ENCODE measurements at regions not wholly inside any gene's neighbourhood (a gene's known extent, or its start where the extent isn't known, plus 50 kb on each side); places are given as distances from the start of the nearest gene placed in this dataset.

GRCh38 chr2:155169317-155169716 lies 470.8 kb downstream of the KCNJ3 start:
- Histone ChIP-seq H3K36me3 (no peaks in the 10 kb centered on the region), H3K4me3 (no peak overlapping the region), H3K9me3 (no peaks in the 10 kb centered on the region), H3K27ac (no peak overlapping the region), H3K4me1 (no peaks in the 10 kb centered on the region), H3K27me3 (no peaks in the 10 kb centered on the region)
- in situ Hi-C loops (cut with MboI; ENCODE audit: low pct_ligation_motif_present in 1 of 4, low pct_unique_long_range_greater_than_20kb in 1 of 4, low sequenced_read_pairs in 3 of 4) (no loop called here), intact Hi-C loops (cut with DNase I; ENCODE audit: low total_unique reads) (no loop called here)
- no peak for TF ChIP-seq POLR2A (IDR thresholded peaks at IDR 0.05)
- no peak for DNase-seq
- 81 to 87% methylated on average over 4 to 5 of the region's 5 CpGs for WGBS, 2 donors (ENCODE audit: low coverage in 1 of 2)

GRCh38 chr2:155162494-155162893 lies 464.0 kb downstream of the KCNJ3 start:
- no peak overlapping the region for H3K27ac ChIP-seq
- H3K4me1 ChIP-seq = no peaks in the 10 kb centered on the region
- no peak for DNase-seq
- intact Hi-C loops (cut with DNase I; ENCODE audit: low total_unique reads) = no loop called here
- H3K27me3 ChIP-seq = no peaks in the 10 kb centered on the region
- H3K36me3 ChIP-seq = no peaks in the 10 kb centered on the region
- no peak overlapping the region for H3K4me3 ChIP-seq
- no peaks in the 10 kb centered on the region for H3K9me3 ChIP-seq
- in situ Hi-C loops (cut with MboI; ENCODE audit: low pct_ligation_motif_present in 1 of 4, low pct_unique_long_range_greater_than_20kb in 1 of 4, low sequenced_read_pairs in 3 of 4) = no loop called here
- 92 to 100% methylated on average over 1 of the region's 1 CpG for WGBS, 2 donors (ENCODE audit: low coverage in 1 of 2)
- TF ChIP-seq POLR2AphosphoS5 (IDR thresholded peaks at IDR 0.05) (no peak), POLR2A (IDR thresholded peaks at IDR 0.05) (no peak), EP300 (IDR thresholded peaks at IDR 0.05; ENCODE audit: low read depth) (no peak), CTCF (IDR thresholded peaks at IDR 0.05) (no peak)

- no peak for TF ChIP-seq EP300 (IDR thresholded peaks at IDR 0.05; ENCODE audit: low read depth)
- TF ChIP-seq POLR2AphosphoS5 (IDR thresholded peaks at IDR 0.05) = no peak
- TF ChIP-seq CTCF (IDR thresholded peaks at IDR 0.05) = no peak
- TF ChIP-seq POLR2A (IDR thresholded peaks at IDR 0.05) = no peak
- no peaks in the 10 kb centered on the region for H3K27me3 ChIP-seq
- no peaks in the 10 kb centered on the region for H3K4me1 ChIP-seq
- H3K36me3 ChIP-seq = no peaks in the 10 kb centered on the region
- intact Hi-C loops (cut with DNase I; ENCODE audit: low total_unique reads) = no loop called here
- H3K4me3 ChIP-seq = no peak overlapping the region
- DNase-seq = no peak
- H3K9me3 ChIP-seq = no peaks in the 10 kb centered on the region
- in situ Hi-C loops (cut with MboI; ENCODE audit: low pct_ligation_motif_present in 1 of 4, low pct_unique_long_range_greater_than_20kb in 1 of 4, low sequenced_read_pairs in 3 of 4) = no loop called here
- no peak overlapping the region for H3K27ac ChIP-seq
Observed at GRCh38 chr2:155161314-155161713, 462.8 kb downstream of the KCNJ3 start.

- no peak overlapping the region for H3K4me3 ChIP-seq
- H3K9me3 ChIP-seq = no peaks in the 10 kb centered on the region
- intact Hi-C loops (cut with DNase I; ENCODE audit: low total_unique reads) (no loop called here), in situ Hi-C loops (cut with MboI; ENCODE audit: low pct_ligation_motif_present in 1 of 4, low pct_unique_long_range_greater_than_20kb in 1 of 4, low sequenced_read_pairs in 3 of 4) (no loop called here)
- H3K27me3 ChIP-seq = no peaks in the 10 kb centered on the region
- no peak overlapping the region for H3K27ac ChIP-seq
- no peaks in the 10 kb centered on the region for H3K36me3 ChIP-seq
- WGBS, 2 donors (ENCODE audit: low coverage in 1 of 2) = 47 to 66% methylated on average over 2 of the region's 2 CpGs
- H3K4me1 ChIP-seq = no peaks in the 10 kb centered on the region
- no peak for DNase-seq
- TF ChIP-seq CTCF (IDR thresholded peaks at IDR 0.05) (no peak), POLR2A (IDR thresholded peaks at IDR 0.05) (no peak), POLR2AphosphoS5 (IDR thresholded peaks at IDR 0.05) (no peak), EP300 (IDR thresholded peaks at IDR 0.05; ENCODE audit: low read depth) (no peak)
Observed at GRCh38 chr2:155157711-155158110, 459.2 kb downstream of the KCNJ3 start.

GRCh38 chr2:155157065-155157464 lies 458.6 kb downstream of the KCNJ3 start:
- DNase-seq = no peak
- in situ Hi-C loops (cut with MboI; ENCODE audit: low pct_ligation_motif_present in 1 of 4, low pct_unique_long_range_greater_than_20kb in 1 of 4, low sequenced_read_pairs in 3 of 4) (no loop called here), intact Hi-C loops (cut with DNase I; ENCODE audit: low total_unique reads) (no loop called here)
- no peaks in the 10 kb centered on the region for H3K4me1 ChIP-seq
- H3K9me3 ChIP-seq = no peaks in the 10 kb centered on the region
- no peak overlapping the region for H3K27ac ChIP-seq
- no peak for TF ChIP-seq POLR2AphosphoS5 (IDR thresholded peaks at IDR 0.05)
- H3K27me3 ChIP-seq = no peaks in the 10 kb centered on the region
- 60 to 68% methylated on average over 3 of the region's 3 CpGs for WGBS, 2 donors (ENCODE audit: low coverage in 1 of 2)
- no peaks in the 10 kb centered on the region for H3K36me3 ChIP-seq
- H3K4me3 ChIP-seq = no peak overlapping the region
